ENCODE measurements at regions not wholly inside any gene's neighbourhood (a gene's known extent, or its start where the extent isn't known, plus 50 kb on each side); places are given as distances from the start of the nearest gene placed in this dataset.
A peak's percentile ranks its signal among the peaks of the same experiment; 100 is the strongest.

DNA sequence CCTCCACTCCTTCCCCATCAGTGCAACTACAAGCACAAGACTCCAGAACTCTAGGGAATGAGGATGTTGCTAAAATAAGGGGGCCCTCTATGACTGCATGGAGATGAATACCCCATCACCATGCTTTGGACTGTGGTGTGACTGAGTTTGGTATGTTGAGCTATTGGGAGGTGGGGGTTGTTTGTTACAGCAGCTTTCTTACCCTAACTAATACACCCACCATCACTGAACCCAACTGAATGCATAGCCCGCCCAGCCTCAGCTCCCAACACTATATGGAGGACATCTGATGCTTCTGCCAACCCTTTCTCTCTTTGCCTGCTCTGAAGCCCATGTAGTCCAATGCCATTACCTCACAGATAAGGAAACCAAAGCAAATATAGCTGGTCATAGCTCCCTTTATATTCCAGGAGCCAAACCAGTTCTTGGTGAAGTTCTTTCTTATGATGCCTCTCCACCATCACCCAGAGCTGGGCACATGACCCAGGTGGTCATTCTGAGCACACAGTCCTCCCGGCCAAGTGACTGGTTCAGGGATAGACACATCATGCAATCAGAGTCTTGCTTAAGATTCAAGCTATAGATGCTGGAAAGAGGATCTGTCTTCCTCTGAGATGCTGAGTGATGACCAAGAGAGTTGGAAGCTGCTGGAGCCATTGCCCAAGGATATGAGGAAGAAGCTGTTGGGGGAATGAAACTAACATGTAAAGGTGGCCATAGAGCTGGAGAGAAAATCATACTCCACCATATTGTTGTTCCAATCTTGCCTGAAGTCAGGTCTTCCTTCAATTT is 155.6 kb upstream of the HAAO start:
- H3K27ac Mint-ChIP-seq, result no peak overlapping the region
- no peaks in the 10 kb centered on the region for H3K36me3 Mint-ChIP-seq (ENCODE audit: low read depth)
- H3K27me3 Mint-ChIP-seq (ENCODE audit: insufficient read depth), result peaks cover 15% of the 10 kb centered on the region
- intact Hi-C loops (cut with micrococcal nuclease), result loop anchor here (1.0 to 2.0 kb wide), 9 partner anchors 89 to 664 kb away; no protein-coding TSS in a partner anchor
- no peaks in the 10 kb centered on the region for H3K9me3 Mint-ChIP-seq
- peaks cover 7% of the 10 kb centered on the region for H3K4me1 Mint-ChIP-seq (ENCODE audit: low read depth)
- H3K4me3 Mint-ChIP-seq, result no peak overlapping the region
- DNase-seq (ENCODE audit: low spot score), result no peak

GRCh38 chr2:42944779-42945415 is 152.5 kb upstream of the HAAO start:
- H3K9me3 Mint-ChIP-seq, result no peaks in the 10 kb centered on the region
- H3K4me1 Mint-ChIP-seq (ENCODE audit: low read depth), result peaks cover 7% of the 10 kb centered on the region
- H3K4me3 Mint-ChIP-seq, result no peak overlapping the region
- H3K27ac Mint-ChIP-seq, result no peak overlapping the region
- no peaks in the 10 kb centered on the region for H3K36me3 Mint-ChIP-seq (ENCODE audit: low read depth)
- no peak for DNase-seq (ENCODE audit: low spot score)
- intact Hi-C loops (cut with micrococcal nuclease), result no loop called here
- H3K27me3 Mint-ChIP-seq (ENCODE audit: insufficient read depth), result peaks cover 20% of the 10 kb centered on the region

DNA sequence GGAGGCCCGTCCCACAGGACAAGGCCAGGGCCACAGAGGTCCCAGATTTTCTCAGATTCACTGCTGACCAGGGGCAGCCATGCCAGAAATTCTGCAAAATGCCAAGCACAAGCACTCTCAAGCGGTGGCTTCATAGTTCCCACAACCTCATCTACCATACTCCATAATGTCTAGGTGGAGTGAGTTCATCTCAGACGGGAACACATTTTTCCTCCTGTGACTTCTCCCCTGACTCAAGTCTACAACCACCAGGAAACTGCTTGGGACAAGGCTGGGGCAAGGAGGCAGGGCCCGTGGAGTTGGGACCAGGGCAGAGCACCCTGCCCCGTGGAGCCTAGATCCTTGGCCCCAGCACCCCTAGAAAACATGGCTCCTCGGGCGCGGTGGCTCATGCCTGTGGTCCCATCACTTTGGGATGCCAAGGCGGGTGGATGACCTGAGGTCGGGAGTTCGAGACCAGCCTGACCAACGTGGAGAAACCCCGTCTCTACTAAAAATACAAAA is 150.7 kb upstream of the HAAO start:
- intact Hi-C loops (cut with micrococcal nuclease), result no loop called here
- no peak for DNase-seq (ENCODE audit: low spot score)

DNA sequence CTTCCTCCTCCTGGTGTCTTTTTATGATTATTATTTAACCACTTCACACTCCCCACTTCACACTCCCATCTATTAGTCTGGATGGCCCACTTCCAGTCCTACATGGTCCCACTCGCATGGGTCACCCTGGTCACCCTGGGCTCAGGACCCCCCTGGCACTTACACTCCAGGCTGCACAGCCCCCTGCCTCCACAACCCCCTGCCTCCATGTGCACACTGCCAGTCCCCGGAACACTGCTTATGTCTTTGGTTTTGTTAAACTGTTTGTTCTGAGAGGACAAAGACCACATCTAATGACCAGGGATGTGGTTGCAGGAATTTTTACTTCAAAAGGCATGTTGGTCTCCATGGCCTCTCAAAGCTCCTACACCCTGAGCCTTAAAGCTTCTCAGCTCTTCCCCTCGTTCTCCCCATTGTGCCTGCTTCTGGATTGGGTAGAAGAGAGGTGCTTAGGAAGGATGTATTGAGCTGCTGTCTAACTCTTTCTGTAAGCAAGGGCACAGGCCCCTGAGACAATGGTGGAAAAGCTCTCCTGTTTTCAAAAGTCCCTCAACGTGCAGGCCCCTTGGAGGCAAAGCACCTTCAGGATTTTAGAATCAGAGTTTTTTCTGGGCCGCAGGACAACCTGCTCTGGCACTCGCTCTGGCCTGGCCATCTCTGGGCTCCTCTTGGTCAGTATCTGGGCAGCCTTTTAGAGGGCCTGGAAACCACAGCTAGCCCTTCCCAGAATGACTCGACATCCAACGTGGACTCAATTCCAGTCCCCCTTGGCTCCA is 150.0 kb upstream of the HAAO start:
- DNase-seq (ENCODE audit: low spot score), result no peak
- H3K27ac Mint-ChIP-seq, result no peak overlapping the region
- H3K27me3 Mint-ChIP-seq (ENCODE audit: insufficient read depth), result peaks cover 12% of the 10 kb centered on the region
- intact Hi-C loops (cut with micrococcal nuclease), result no loop called here
- no peaks in the 10 kb centered on the region for H3K36me3 Mint-ChIP-seq (ENCODE audit: low read depth)
- H3K9me3 Mint-ChIP-seq, result no peaks in the 10 kb centered on the region
- H3K4me1 Mint-ChIP-seq (ENCODE audit: low read depth), result peaks cover 7% of the 10 kb centered on the region
- no peak overlapping the region for H3K4me3 Mint-ChIP-seq

More for the DNA sequence above, 150.7 kb upstream of the HAAO start:
- H3K27me3 Mint-ChIP-seq (ENCODE audit: insufficient read depth), result peaks cover 13% of the 10 kb centered on the region
- no peak overlapping the region for H3K4me3 Mint-ChIP-seq
- peaks cover 7% of the 10 kb centered on the region for H3K4me1 Mint-ChIP-seq (ENCODE audit: low read depth)
- no peaks in the 10 kb centered on the region for H3K36me3 Mint-ChIP-seq (ENCODE audit: low read depth)
- no peaks in the 10 kb centered on the region for H3K9me3 Mint-ChIP-seq
- no peak overlapping the region for H3K27ac Mint-ChIP-seq

- no peaks in the 10 kb centered on the region for H3K36me3 Mint-ChIP-seq (ENCODE audit: low read depth)
- no peak overlapping the region for H3K4me3 Mint-ChIP-seq
- no peak overlapping the region for H3K27ac Mint-ChIP-seq
- peaks cover 12% of the 10 kb centered on the region for H3K27me3 Mint-ChIP-seq (ENCODE audit: insufficient read depth)
- DNase-seq (ENCODE audit: low spot score), result no peak
- no peaks in the 10 kb centered on the region for H3K9me3 Mint-ChIP-seq
- peaks cover 2% of the 10 kb centered on the region for H3K4me1 Mint-ChIP-seq (ENCODE audit: low read depth)
- intact Hi-C loops (cut with micrococcal nuclease), result no loop called here
Measured at GRCh38 chr2:42941633-42942176, 149.3 kb upstream of the HAAO start.

GRCh38 chr2:42939411-42940206 is 147.2 kb upstream of the HAAO start:
- H3K27ac Mint-ChIP-seq, result no peak overlapping the region
- no peak overlapping the region for H3K4me3 Mint-ChIP-seq
- peaks cover 12% of the 10 kb centered on the region for H3K27me3 Mint-ChIP-seq (ENCODE audit: insufficient read depth)
- H3K36me3 Mint-ChIP-seq (ENCODE audit: low read depth), result no peaks in the 10 kb centered on the region
- no peaks in the 10 kb centered on the region for H3K9me3 Mint-ChIP-seq
- intact Hi-C loops (cut with micrococcal nuclease), result no loop called here
- no peaks in the 10 kb centered on the region for H3K4me1 Mint-ChIP-seq (ENCODE audit: low read depth)
- DNase-seq (ENCODE audit: low spot score), result no peak

- no peaks in the 10 kb centered on the region for H3K4me1 Mint-ChIP-seq (ENCODE audit: low read depth)
- H3K36me3 Mint-ChIP-seq (ENCODE audit: low read depth), result no peaks in the 10 kb centered on the region
- DNase-seq (ENCODE audit: low spot score), result no peak
- H3K27me3 Mint-ChIP-seq (ENCODE audit: insufficient read depth), result peaks cover 10% of the 10 kb centered on the region
- H3K27ac Mint-ChIP-seq, result no peak overlapping the region
- no peaks in the 10 kb centered on the region for H3K9me3 Mint-ChIP-seq
- intact Hi-C loops (cut with micrococcal nuclease), result no loop called here
- H3K4me3 Mint-ChIP-seq, result no peak overlapping the region
Measured at GRCh38 chr2:42938671-42939370, 146.4 kb upstream of the HAAO start.

DNA sequence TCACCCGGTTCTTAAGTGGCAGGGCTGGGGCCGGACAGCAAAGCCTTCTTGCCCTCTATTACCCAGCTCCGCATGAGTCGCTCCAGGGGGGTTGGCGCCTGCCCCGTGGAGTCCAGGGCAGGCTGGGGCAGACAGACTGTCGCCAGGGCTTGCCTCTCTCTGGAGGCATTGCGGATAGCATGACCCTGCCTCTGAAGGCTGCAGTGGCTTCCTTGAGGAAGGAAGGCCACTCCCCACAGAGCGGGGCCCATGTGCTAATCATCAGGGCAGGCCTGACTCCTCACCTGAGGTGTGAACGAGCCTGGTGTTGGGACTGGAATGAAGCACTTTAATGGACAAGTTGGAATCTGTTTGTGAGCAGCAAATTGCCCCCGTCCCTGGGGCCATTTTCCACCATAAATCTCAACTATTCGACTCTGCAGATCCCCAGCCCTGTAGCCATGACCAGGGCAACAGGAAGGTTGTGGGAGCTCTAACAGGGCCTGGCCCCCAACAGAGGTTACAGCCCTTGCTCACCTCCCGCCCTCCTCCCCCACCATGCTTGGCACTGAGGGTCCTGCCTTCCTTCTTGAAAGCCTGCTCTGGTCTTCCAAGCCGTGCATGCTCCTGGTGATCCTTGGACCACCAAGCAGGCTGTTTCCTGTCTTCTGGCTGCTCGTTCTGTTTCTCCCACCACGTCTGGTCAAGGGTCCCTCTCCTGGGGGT is 144.9 kb upstream of the HAAO start:
- Mint-ChIP-seq H3K4me1 (ENCODE audit: low read depth) (no peaks in the 10 kb centered on the region), H3K4me3 (no peak overlapping the region), H3K36me3 (ENCODE audit: low read depth) (no peaks in the 10 kb centered on the region), H3K27ac (peak overlapping the region; percentile 37), H3K9me3 (no peaks in the 10 kb centered on the region), H3K27me3 (ENCODE audit: insufficient read depth) (peaks cover 7% of the 10 kb centered on the region)
- intact Hi-C loops (cut with micrococcal nuclease), result no loop called here
- no peak for DNase-seq (ENCODE audit: low spot score)

GRCh38 chr2:42935692-42936671 is 143.6 kb upstream of the HAAO start:
- intact Hi-C loops (cut with micrococcal nuclease), result no loop called here
- H3K4me1 Mint-ChIP-seq (ENCODE audit: low read depth), result no peaks in the 10 kb centered on the region
- H3K4me3 Mint-ChIP-seq, result no peak overlapping the region
- H3K36me3 Mint-ChIP-seq (ENCODE audit: low read depth), result no peaks in the 10 kb centered on the region
- no peaks in the 10 kb centered on the region for H3K9me3 Mint-ChIP-seq
- H3K27ac Mint-ChIP-seq, result no peak overlapping the region
- DNase-seq (ENCODE audit: low spot score), result no peak
- H3K27me3 Mint-ChIP-seq (ENCODE audit: insufficient read depth), result peaks cover 3% of the 10 kb centered on the region

- no peaks in the 10 kb centered on the region for H3K4me1 Mint-ChIP-seq (ENCODE audit: low read depth)
- H3K27me3 Mint-ChIP-seq (ENCODE audit: insufficient read depth), result no peaks in the 10 kb centered on the region
- intact Hi-C loops (cut with micrococcal nuclease), result no loop called here
- H3K27ac Mint-ChIP-seq, result no peak overlapping the region
- no peaks in the 10 kb centered on the region for H3K36me3 Mint-ChIP-seq (ENCODE audit: low read depth)
- no peak overlapping the region for H3K4me3 Mint-ChIP-seq
- no peaks in the 10 kb centered on the region for H3K9me3 Mint-ChIP-seq
- DNase-seq (ENCODE audit: low spot score), result no peak
Measured at GRCh38 chr2:42934580-42935186, 142.3 kb upstream of the HAAO start.
